PFSK-1 (cell line): ENCODE measurements at regions not wholly inside any gene's neighbourhood (a gene's known extent, or its start where the extent isn't known, plus 50 kb on each side); places are given as distances from the start of the nearest gene placed in this dataset.

Source experiments
- POLR2AphosphoS5 ChIP-seq: IDR thresholded peaks from 2 replicates; pipeline ENCODE4 v1.6.1; 2012; ENCODE audit warnings: low read depth, mild to moderate bottlenecking, control low read depth, low read length, moderate library complexity
- SIN3A ChIP-seq: IDR thresholded peaks from 2 replicates; pipeline ENCODE4 v1.6.1; 2012; ENCODE audit warnings: mild to moderate bottlenecking, low read length, moderate library complexity, borderline replicate concordance; ENCODE audit not compliant: insufficient read depth
- TAF1 ChIP-seq: IDR thresholded peaks from 2 replicates; pipeline ENCODE4 v1.6.1; 2012; ENCODE audit warnings: low read length, control low read depth, borderline replicate concordance; ENCODE audit not compliant: insufficient read depth
- TF ChIP-seq, protein P1 (sequence below), 2 experiments: IDR thresholded peaks; 2 replicates each; pipeline versions ENCODE4 v1.6.1 to v1.8.0; 2011 to 2012; ENCODE audit warnings: low read depth in 2 of 2, low read length in 2 of 2, control low read depth in 1 of 2, inconsistent platforms in 1 of 2, mild to moderate bottlenecking in 1 of 2, moderate library complexity in 1 of 2; ENCODE audit not compliant: insufficient read depth in 1 of 2

DNA sequence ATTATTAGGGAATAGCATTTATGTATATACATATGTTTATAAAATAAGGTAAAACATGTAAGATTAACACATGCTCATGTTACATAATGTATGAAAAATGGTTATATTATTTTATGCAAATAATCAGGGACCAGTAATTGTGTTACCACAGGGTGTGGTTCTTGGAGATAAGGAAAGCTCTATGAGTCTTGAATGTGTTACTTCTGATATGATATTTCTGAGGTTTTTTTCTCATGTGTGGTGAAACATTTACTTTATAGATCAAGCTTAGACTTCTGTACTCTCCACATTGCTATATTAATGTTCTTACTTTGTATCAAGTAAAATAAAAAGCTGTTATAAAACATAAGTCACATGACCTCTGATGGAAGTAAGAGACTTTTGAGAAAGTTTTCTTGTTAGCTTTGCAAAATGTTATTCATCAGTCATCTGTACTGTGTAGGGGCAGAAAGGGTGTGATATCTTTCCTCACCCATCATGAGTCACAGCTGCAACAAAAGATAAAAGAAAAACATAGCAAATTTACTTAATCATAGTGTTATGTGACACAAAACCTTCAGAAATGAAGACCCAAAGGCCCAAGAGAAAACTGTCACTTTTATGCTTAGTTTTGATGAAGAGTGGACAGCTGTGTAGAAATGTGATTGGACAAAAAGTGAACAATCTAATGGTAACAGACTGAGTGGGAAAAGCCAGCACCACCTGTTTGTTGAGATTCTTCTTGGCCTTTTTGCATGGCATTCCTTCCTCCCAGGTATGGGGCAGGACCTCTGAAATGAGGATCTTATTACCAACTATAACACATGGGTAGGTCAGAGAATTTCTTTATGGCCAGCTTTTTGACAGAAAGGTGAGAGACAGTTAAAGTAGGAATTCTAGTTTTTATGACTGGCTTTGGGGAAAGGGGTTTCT lies 632.3 kb downstream of the PDHA2 start:
- TF ChIP-seq SIN3A (no peak), POLR2AphosphoS5 (no peak), TAF1 (no peak)
- TF ChIP-seq, protein P1, sequence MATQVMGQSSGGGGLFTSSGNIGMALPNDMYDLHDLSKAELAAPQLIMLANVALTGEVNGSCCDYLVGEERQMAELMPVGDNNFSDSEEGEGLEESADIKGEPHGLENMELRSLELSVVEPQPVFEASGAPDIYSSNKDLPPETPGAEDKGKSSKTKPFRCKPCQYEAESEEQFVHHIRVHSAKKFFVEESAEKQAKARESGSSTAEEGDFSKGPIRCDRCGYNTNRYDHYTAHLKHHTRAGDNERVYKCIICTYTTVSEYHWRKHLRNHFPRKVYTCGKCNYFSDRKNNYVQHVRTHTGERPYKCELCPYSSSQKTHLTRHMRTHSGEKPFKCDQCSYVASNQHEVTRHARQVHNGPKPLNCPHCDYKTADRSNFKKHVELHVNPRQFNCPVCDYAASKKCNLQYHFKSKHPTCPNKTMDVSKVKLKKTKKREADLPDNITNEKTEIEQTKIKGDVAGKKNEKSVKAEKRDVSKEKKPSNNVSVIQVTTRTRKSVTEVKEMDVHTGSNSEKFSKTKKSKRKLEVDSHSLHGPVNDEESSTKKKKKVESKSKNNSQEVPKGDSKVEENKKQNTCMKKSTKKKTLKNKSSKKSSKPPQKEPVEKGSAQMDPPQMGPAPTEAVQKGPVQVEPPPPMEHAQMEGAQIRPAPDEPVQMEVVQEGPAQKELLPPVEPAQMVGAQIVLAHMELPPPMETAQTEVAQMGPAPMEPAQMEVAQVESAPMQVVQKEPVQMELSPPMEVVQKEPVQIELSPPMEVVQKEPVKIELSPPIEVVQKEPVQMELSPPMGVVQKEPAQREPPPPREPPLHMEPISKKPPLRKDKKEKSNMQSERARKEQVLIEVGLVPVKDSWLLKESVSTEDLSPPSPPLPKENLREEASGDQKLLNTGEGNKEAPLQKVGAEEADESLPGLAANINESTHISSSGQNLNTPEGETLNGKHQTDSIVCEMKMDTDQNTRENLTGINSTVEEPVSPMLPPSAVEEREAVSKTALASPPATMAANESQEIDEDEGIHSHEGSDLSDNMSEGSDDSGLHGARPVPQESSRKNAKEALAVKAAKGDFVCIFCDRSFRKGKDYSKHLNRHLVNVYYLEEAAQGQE (IDR thresholded peaks at IDR 0.05; ENCODE audit: insufficient read depth in 1 of 2, low read depth in 2 of 2, low read length in 2 of 2), result no peak
